VCaP (cell line): ENCODE measurements at regions not wholly inside any gene's neighbourhood (a gene's known extent, or its start where the extent isn't known, plus 50 kb on each side); places are given as distances from the start of the nearest gene placed in this dataset.

Experiments used
- H3K27ac ChIP-seq: fragments of 450-650 bp; 2 replicates; pipeline ENCODE4 v1.5.1; 2017
- TF ChIP-seq, protein P1 (sequence below): fragments of 450-650 bp; conservative IDR thresholded peaks from 2 replicates; pipeline ENCODE4 v1.5.1; 2017; ENCODE audit warnings: mild to moderate bottlenecking, moderate library complexity

DNA sequence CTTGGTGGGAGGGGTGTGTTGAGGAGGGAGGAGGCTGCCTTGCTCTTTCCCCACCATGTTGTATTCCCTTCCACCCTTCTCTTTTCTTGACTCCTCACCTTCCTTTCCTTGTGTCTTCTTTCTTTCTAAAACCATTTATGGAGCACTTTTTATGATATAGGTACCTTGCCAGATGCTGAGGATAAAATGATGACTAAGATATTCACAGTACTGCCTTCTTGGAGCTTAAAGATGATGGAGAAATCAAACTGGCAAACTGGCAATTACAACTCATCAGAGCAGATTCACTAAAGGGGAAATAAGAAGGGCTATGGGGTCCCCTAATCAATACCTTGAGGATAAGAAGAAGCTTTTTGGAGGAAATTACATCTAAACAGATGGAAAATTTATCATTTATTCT lies 273.2 kb upstream of the MEF2C start:
- no peak overlapping the region for H3K27ac ChIP-seq
- TF ChIP-seq, protein P1, sequence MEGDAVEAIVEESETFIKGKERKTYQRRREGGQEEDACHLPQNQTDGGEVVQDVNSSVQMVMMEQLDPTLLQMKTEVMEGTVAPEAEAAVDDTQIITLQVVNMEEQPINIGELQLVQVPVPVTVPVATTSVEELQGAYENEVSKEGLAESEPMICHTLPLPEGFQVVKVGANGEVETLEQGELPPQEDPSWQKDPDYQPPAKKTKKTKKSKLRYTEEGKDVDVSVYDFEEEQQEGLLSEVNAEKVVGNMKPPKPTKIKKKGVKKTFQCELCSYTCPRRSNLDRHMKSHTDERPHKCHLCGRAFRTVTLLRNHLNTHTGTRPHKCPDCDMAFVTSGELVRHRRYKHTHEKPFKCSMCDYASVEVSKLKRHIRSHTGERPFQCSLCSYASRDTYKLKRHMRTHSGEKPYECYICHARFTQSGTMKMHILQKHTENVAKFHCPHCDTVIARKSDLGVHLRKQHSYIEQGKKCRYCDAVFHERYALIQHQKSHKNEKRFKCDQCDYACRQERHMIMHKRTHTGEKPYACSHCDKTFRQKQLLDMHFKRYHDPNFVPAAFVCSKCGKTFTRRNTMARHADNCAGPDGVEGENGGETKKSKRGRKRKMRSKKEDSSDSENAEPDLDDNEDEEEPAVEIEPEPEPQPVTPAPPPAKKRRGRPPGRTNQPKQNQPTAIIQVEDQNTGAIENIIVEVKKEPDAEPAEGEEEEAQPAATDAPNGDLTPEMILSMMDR = no peak

DNA sequence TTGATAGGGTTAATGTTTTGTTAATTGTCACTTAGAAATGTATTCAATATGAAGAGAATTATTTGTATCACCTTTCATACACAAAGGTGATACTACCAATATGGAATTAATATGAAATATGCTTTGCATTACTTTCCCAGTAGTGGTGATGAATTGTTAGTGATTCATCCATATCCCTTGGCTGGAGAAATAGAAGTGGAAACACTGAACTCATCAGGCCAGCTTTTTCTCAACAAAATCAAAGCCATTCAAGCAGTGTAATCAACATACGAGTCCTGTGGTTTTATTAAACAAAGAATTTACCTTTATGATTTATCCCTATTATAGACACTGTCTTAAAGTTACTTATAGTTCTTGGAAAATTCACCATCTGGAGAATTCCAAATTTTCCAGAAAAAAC lies 264.0 kb upstream of the MEF2C start:
- no peak overlapping the region for H3K27ac ChIP-seq
- TF ChIP-seq, protein P1 = no peak

DNA sequence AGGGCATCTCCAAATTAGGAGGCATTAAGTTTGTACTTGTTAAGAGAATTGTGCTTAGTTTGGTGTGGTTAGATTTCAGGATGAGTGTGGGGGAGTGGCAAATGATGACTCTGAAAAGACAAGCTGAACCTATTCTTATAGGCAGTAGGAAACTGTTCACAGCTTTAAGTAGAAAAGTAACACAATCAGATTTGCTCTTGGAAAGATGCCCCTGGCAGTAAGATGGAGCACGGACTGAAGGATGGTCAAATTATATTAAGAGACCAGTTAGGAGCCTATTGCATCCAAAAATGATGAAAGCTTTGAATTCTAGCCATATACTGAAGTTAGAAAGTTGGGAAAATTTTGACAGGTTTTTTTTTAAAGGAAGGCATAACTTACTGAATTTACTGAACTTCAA lies 254.2 kb upstream of the MEF2C start:
- no peak overlapping the region for H3K27ac ChIP-seq
- TF ChIP-seq, protein P1 = no peak

DNA sequence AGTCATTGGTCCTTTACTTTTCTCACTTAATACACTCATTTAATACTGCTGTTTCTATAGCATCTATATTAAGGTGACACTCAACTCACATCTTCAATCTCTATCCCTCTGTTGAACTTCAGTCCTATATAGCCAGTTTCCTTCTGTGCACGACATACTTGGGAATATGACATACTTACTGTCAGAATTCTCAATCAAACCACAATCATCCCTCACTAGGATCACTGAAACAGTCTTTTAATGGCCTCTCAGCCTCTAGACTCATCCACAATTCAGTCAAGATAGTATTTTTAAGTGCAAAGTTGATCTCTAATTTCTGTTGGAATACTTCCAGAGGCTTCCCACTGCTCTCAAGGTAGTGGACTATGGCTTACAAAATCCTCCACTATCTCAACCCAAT lies 251.0 kb upstream of the MEF2C start:
- TF ChIP-seq, protein P1 = no peak
- H3K27ac ChIP-seq = no peak overlapping the region

DNA sequence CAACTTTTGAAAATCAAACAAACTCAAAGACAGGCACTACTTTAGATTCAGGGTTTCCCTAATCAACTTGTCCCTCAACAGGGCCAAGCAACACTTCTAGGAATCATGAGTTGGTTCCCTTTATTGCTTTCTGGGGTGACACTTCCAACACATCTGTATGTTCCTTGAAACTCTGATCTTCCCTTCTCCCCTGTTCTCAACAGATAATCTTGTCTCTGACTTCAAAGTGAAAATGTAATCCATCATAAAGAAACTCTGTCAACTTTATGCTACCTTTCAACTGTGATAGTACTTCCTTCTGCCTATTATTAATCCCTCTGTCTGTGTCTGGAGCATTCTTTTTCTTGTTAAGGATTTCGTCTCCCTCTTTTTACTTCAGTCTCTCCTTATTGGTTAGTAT lies 250.1 kb upstream of the MEF2C start:
- TF ChIP-seq, protein P1 = no peak
- no peak overlapping the region for H3K27ac ChIP-seq

DNA sequence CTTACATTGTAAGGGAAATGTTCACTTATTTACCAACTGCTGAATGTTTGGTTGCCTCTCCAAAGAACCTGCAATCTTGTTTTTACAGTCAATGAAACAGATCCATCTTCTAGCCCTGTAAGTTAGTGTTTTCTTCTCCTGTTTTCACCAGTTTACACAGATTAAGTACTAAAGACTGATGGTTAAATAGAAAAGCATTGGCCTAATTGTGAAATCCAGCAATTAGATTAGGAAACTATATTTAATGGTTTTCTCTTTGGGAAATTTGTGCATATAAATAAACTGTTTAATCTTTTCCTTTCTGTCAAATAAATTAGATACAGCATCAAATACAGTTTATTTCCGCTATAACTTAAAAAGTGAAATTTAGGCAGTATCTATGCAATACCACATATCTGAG lies 247.9 kb upstream of the MEF2C start:
- H3K27ac ChIP-seq = no peak overlapping the region
- TF ChIP-seq, protein P1 = no peak

DNA sequence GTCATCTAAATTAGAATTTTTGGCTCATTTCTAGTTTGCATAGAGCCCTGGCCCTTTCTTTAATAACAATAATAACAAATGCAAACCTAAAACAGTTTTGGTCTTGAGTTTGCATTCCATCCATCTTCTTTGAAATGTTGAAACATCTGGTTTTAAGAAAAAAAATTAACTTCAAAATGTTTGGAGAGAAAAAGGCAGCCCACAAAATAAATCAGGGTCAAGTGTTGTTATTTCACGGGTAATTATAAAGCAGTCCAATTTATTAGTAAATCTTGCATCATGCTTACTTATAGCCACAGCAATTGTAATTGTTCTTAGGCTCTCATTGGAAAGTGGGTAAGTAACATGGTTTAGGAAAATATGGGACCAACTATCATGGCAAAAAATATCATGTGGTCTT lies 247.0 kb upstream of the MEF2C start:
- H3K27ac ChIP-seq = no peak overlapping the region
- TF ChIP-seq, protein P1 = no peak
